Naive thymus-derived CD4-positive, alpha-beta T cell (primary cell): ENCODE measurements at regions not wholly inside any gene's neighbourhood (a gene's known extent, or its start where the extent isn't known, plus 50 kb on each side); places are given as distances from the start of the nearest gene placed in this dataset.

ENCODE experiments used
- ATAC-seq: fragments of 150-1000 bp; cut with Tn5 transposase; 2 replicates; pipeline ENCODE4 v1.10.0; 2021; ENCODE audit warnings: mild to moderate bottlenecking, moderate library complexity
- CTCF ChIA-PET: fragments of 350-600 bp; sonication (Branson Sonifier 250); formaldehyde crosslinking; loops from one replicate; lab custom pipeline; 2021; ENCODE audit warnings: antibody characterized with exemption; lab: Charles Lee
- POLR2A ChIA-PET: fragments of 350-600 bp; sonication (Branson Sonifier 250); formaldehyde crosslinking; loops from one replicate; lab custom pipeline; 2021; ENCODE audit warnings: antibody characterized with exemption, inconsistent platforms; lab: Charles Lee
- DNase-seq, 9 donors: peaks; one replicate each; pipeline versions ENCODE4 v3.0.0 to v3.0.0-alpha.2; 2020 to 2022; ENCODE audit warnings: mixed read lengths in 1 of 9
- H3K27ac ChIP-seq: one replicate; pipeline ENCODE4 v1.7.0; 2013; ENCODE audit warnings: mild to moderate bottlenecking, low read depth, low read length, moderate library complexity
- H3K27me3 ChIP-seq, 2 donors: one replicate each; pipeline ENCODE4 v1.7.0; 2013; ENCODE audit warnings: low read length in 2 of 2, mild to moderate bottlenecking in 2 of 2, moderate library complexity in 2 of 2; ENCODE audit not compliant: control insufficient read depth in 2 of 2, insufficient read depth in 2 of 2
- H3K36me3 ChIP-seq, 3 experiments: 1 replicate in 2 of 3; 2 replicates in 1 of 3; pipeline ENCODE4 v1.7.0; 2013; ENCODE audit warnings: low read length in 3 of 3, mild to moderate bottlenecking in 3 of 3, moderate library complexity in 1 of 3; ENCODE audit not compliant: insufficient read depth in 3 of 3, control insufficient read depth in 2 of 3
- H3K4me1 ChIP-seq, 2 donors: one replicate each; pipeline ENCODE4 v1.7.0; 2013; ENCODE audit warnings: low read length in 2 of 2, mild to moderate bottlenecking in 2 of 2, moderate library complexity in 1 of 2; ENCODE audit not compliant: control insufficient read depth in 2 of 2, insufficient read depth in 2 of 2
- H3K4me3 ChIP-seq: 2 replicates; pipeline ENCODE4 v1.7.0; 2013; ENCODE audit warnings: mild to moderate bottlenecking, low read length
- H3K9me3 ChIP-seq, 3 experiments: 1 replicate in 2 of 3; 2 replicates in 1 of 3; pipeline ENCODE4 v1.7.0; 2013; ENCODE audit warnings: low read length in 3 of 3; ENCODE audit not compliant: control insufficient read depth in 2 of 3
- H3K27ac Mint-ChIP-seq, 9 donors: one replicate each; pipeline ENCODE4 v1.8.0; 2020 to 2022; ENCODE audit warnings: mixed read lengths in 9 of 9, mild to moderate bottlenecking in 8 of 9, moderate library complexity in 5 of 9, inconsistent platforms in 2 of 9
- H3K27me3 Mint-ChIP-seq, 5 donors: one replicate each; pipeline ENCODE4 v1.8.0; 2021 to 2022; ENCODE audit warnings: mixed read lengths in 5 of 5, mild to moderate bottlenecking in 1 of 5
- H3K36me3 Mint-ChIP-seq, 5 donors: one replicate each; pipeline ENCODE4 v1.8.0; 2020 to 2022; ENCODE audit warnings: mixed read lengths in 5 of 5, mild to moderate bottlenecking in 3 of 5, inconsistent platforms in 1 of 5
- H3K4me1 Mint-ChIP-seq, 7 donors: one replicate each; pipeline ENCODE4 v1.8.0; 2020 to 2022; ENCODE audit warnings: mixed read lengths in 7 of 7, mild to moderate bottlenecking in 3 of 7, inconsistent platforms in 1 of 7
- H3K4me3 Mint-ChIP-seq, 10 donors: one replicate each; pipeline ENCODE4 v1.8.0; 2020 to 2022; ENCODE audit warnings: mild to moderate bottlenecking in 10 of 10, mixed read lengths in 10 of 10, moderate library complexity in 6 of 10, inconsistent platforms in 2 of 10
- H3K9me3 Mint-ChIP-seq, 11 donors: one replicate each; pipeline ENCODE4 v1.8.0; 2020 to 2022; ENCODE audit warnings: mixed read lengths in 11 of 11, mild to moderate bottlenecking in 4 of 11, inconsistent platforms in 1 of 11, moderate library complexity in 1 of 11
- intact Hi-C, 2 donors: fragments of 100-400 bp; cut with micrococcal nuclease; formaldehyde crosslinking; loops; one replicate each; pipeline ENCODE4 v1.15.1; 2023

GRCh38 chr7:106177300-106177690 lies 65.2 kb upstream of the SYPL1 start:
- ChIA-PET CTCF (interaction anchor here (0.8 to 6.2 kb wide), 10 partner anchors 10 to 612 kb away, joined by 3 to 86 read pairs (median 4); no protein-coding TSS in a partner anchor), POLR2A (no interaction called here)
- H3K36me3 ChIP-seq, result no peaks in the 10 kb centered on the region
- H3K4me1 ChIP-seq, result no peaks in the 10 kb centered on the region
- ATAC-seq, result no peak
- Mint-ChIP-seq H3K4me3 (no peak overlapping the region), H3K27ac (no peak overlapping the region), H3K9me3 (no peaks in the 10 kb centered on the region), H3K4me1 (peaks cover 0 to 5% (median 0%) of the 10 kb centered on the region in 7 donors), H3K27me3 (peaks cover 9 to 22% (median 19%) of the 10 kb centered on the region in 5 donors), H3K36me3 (no peaks in the 10 kb centered on the region)
- intact Hi-C loops, result loop anchor here (1.0 to 10.0 kb wide), 7 partner anchors 110 to 975 kb away; no protein-coding TSS in a partner anchor
- DNase-seq, result no peak
- no peak overlapping the region for H3K27ac ChIP-seq
- peaks cover 0 to 7% of the 10 kb centered on the region in 2 donors for H3K27me3 ChIP-seq
- no peaks in the 10 kb centered on the region for H3K9me3 ChIP-seq
- no peak overlapping the region for H3K4me3 ChIP-seq

- H3K4me3 ChIP-seq, result no peak overlapping the region
- H3K9me3 ChIP-seq, result no peaks in the 10 kb centered on the region
- Mint-ChIP-seq H3K27ac (no peak overlapping the region), H3K27me3 (peaks cover 9 to 22% (median 19%) of the 10 kb centered on the region in 5 donors), H3K36me3 (no peaks in the 10 kb centered on the region), H3K9me3 (no peaks in the 10 kb centered on the region), H3K4me3 (no peak overlapping the region), H3K4me1 (peaks cover 0 to 5% (median 0%) of the 10 kb centered on the region in 7 donors)
- ChIA-PET CTCF (interaction anchor here (0.6 to 6.2 kb wide), 16 partner anchors 9 to 613 kb away, joined by 3 to 86 read pairs (median 3); no protein-coding TSS in a partner anchor), POLR2A (no interaction called here)
- peaks cover 0 to 7% of the 10 kb centered on the region in 2 donors for H3K27me3 ChIP-seq
- no peaks in the 10 kb centered on the region for H3K4me1 ChIP-seq
- intact Hi-C loops, result loop anchor here (1.0 to 10.0 kb wide), 11 partner anchors 111 to 976 kb away; no protein-coding TSS in a partner anchor
- H3K27ac ChIP-seq, result no peak overlapping the region
- H3K36me3 ChIP-seq, result no peaks in the 10 kb centered on the region
- ATAC-seq (peak; percentile 92), DNase-seq (peak; percentile 24 to 73 (median 57))
Measured at GRCh38 chr7:106176414-106177299, 64.5 kb upstream of the SYPL1 start.

DNA sequence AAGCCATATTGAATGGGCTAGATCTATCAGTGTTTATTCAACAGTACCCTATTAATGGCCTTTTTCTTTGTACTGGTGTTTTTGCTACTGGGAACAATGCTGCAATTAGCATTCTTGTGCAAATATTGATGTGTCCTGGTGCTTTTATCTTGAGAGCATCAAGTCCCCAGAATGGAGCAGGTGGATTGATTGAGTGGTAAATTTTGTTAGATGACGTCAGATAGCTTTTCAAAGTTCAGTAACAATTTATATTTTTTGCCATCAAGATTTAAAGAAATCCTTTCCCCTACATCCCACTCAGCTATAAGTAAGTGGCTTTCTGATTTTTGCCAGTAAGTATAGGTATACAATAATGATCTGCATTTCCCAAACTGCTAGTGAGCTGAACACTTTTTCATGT lies 63.4 kb upstream of the SYPL1 start:
- POLR2A ChIA-PET, result no interaction called here
- CTCF ChIA-PET, result interaction anchor here (1.1 to 6.2 kb wide), 4 partner anchors 8 to 560 kb away, joined by 3 to 86 read pairs (median 17); no protein-coding TSS in a partner anchor
- Histone ChIP-seq H3K27ac (no peak overlapping the region), H3K36me3 (no peaks in the 10 kb centered on the region), H3K4me1 (no peaks in the 10 kb centered on the region), H3K27me3 (peaks cover 0 to 7% of the 10 kb centered on the region in 2 donors), H3K9me3 (no peaks in the 10 kb centered on the region), H3K4me3 (no peak overlapping the region)
- no peaks in the 10 kb centered on the region for H3K9me3 Mint-ChIP-seq
- DNase-seq (no peak), ATAC-seq (no peak)
- H3K27me3 Mint-ChIP-seq, result peaks cover 9 to 22% (median 19%) of the 10 kb centered on the region in 5 donors
- no peak overlapping the region for H3K4me3 Mint-ChIP-seq
- peaks cover 0 to 5% (median 0%) of the 10 kb centered on the region in 7 donors for H3K4me1 Mint-ChIP-seq
- intact Hi-C loops, result loop anchor here (5.0 to 10.0 kb wide), 5 partner anchors 112 to 977 kb away; no protein-coding TSS in a partner anchor
- no peak overlapping the region for H3K27ac Mint-ChIP-seq
- no peaks in the 10 kb centered on the region for H3K36me3 Mint-ChIP-seq

GRCh38 chr7:106170651-106171050 lies 58.5 kb upstream of the SYPL1 start:
- no peaks in the 10 kb centered on the region for H3K36me3 Mint-ChIP-seq
- peak overlapping the region in 1 of 9 donors; percentile 3 for H3K27ac Mint-ChIP-seq
- H3K4me1 ChIP-seq, result no peaks in the 10 kb centered on the region
- CTCF ChIA-PET, result interaction anchor here (0.8 to 2.1 kb wide), 3 partner anchors 10 to 294 kb away, joined by 3 to 4 read pairs (median 3); no protein-coding TSS in a partner anchor
- POLR2A ChIA-PET, result no interaction called here
- peaks cover 0 to 24% (median 7%) of the 10 kb centered on the region in 5 donors for H3K27me3 Mint-ChIP-seq
- DNase-seq (no peak), ATAC-seq (no peak)
- H3K4me3 ChIP-seq, result no peak overlapping the region
- peaks cover 0 to 3% (median 0%) of the 10 kb centered on the region in 7 donors for H3K4me1 Mint-ChIP-seq
- H3K27ac ChIP-seq, result no peak overlapping the region
- no peaks in the 10 kb centered on the region for H3K27me3 ChIP-seq
- H3K36me3 ChIP-seq, result no peaks in the 10 kb centered on the region
- no peak overlapping the region for H3K4me3 Mint-ChIP-seq
- H3K9me3 ChIP-seq, result no peaks in the 10 kb centered on the region
- H3K9me3 Mint-ChIP-seq, result no peaks in the 10 kb centered on the region
- intact Hi-C loops, result loop anchor here in 1 of 2 donors (10.0 kb wide), 1 partner anchor 194 kb away; no protein-coding TSS in a partner anchor

GRCh38 chr7:106169821-106170610 lies 57.9 kb upstream of the SYPL1 start:
- Histone ChIP-seq H3K4me1 (no peaks in the 10 kb centered on the region), H3K27me3 (no peaks in the 10 kb centered on the region), H3K4me3 (no peak overlapping the region), H3K36me3 (no peaks in the 10 kb centered on the region), H3K27ac (no peak overlapping the region), H3K9me3 (no peaks in the 10 kb centered on the region)
- no peak overlapping the region for H3K27ac Mint-ChIP-seq
- H3K36me3 Mint-ChIP-seq, result no peaks in the 10 kb centered on the region
- H3K4me3 Mint-ChIP-seq, result no peak overlapping the region
- ATAC-seq (no peak), DNase-seq (no peak)
- peaks cover 0 to 22% (median 7%) of the 10 kb centered on the region in 5 donors for H3K27me3 Mint-ChIP-seq
- H3K9me3 Mint-ChIP-seq, result no peaks in the 10 kb centered on the region
- ChIA-PET POLR2A (interaction anchor here (0.7 kb wide), 1 partner anchor 215 kb away, joined by 3 read pairs; no protein-coding TSS in a partner anchor), CTCF (interaction anchor here (0.7 to 2.1 kb wide), 5 partner anchors 9 to 294 kb away, joined by 3 to 4 read pairs (median 4); no protein-coding TSS in a partner anchor)
- intact Hi-C loops, result loop anchor here in 1 of 2 donors (10.0 kb wide), 1 partner anchor 195 kb away; no protein-coding TSS in a partner anchor
- H3K4me1 Mint-ChIP-seq, result peaks cover 0 to 3% (median 0%) of the 10 kb centered on the region in 7 donors
